ENCODE measurements at regions not wholly inside any gene's neighbourhood (a gene's known extent, or its start where the extent isn't known, plus 50 kb on each side); places are given as distances from the start of the nearest gene placed in this dataset.
"Not testable (repeated sequence)": the region's sequence is repeated elsewhere in the genome, so short reads cannot be mapped to it uniquely, and the experiment has no call there.

DNA sequence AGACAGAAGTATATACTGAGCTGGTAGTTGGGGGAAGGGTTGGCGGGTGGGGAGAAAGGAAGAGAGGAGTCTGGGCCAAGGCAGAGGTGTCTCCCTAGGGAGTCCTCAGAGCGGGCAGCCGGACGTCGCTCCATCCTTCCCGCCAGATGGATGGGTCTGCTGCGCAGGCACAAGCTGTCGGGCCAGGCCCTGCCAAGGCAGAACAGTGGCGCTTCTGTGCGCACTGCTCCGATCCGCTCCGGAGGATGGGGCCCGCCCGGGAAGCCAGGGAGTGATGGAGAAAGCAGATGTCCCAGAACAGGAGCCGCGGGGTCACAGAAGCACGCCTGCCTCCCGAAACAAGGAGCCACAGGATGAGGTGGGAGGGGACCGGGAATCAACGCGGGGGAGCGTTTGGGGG, 941.4 kb upstream of the DEFB115 start:
- TF ChIP-seq, protein P1, sequence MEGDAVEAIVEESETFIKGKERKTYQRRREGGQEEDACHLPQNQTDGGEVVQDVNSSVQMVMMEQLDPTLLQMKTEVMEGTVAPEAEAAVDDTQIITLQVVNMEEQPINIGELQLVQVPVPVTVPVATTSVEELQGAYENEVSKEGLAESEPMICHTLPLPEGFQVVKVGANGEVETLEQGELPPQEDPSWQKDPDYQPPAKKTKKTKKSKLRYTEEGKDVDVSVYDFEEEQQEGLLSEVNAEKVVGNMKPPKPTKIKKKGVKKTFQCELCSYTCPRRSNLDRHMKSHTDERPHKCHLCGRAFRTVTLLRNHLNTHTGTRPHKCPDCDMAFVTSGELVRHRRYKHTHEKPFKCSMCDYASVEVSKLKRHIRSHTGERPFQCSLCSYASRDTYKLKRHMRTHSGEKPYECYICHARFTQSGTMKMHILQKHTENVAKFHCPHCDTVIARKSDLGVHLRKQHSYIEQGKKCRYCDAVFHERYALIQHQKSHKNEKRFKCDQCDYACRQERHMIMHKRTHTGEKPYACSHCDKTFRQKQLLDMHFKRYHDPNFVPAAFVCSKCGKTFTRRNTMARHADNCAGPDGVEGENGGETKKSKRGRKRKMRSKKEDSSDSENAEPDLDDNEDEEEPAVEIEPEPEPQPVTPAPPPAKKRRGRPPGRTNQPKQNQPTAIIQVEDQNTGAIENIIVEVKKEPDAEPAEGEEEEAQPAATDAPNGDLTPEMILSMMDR (IDR thresholded peaks at IDR 0.05; ENCODE audit: poor library complexity): not testable (repeated sequence)
- TF ChIP-seq EZH2phosphoT487 (IDR thresholded peaks at IDR 0.05; ENCODE audit: low read depth, severe bottlenecking, unreplicated experiment); EZH2 (IDR thresholded peaks at IDR 0.05; ENCODE audit: borderline replicate concordance): not testable (repeated sequence)
